ENCODE measurements at regions not wholly inside any gene's neighbourhood (a gene's known extent, or its start where the extent isn't known, plus 50 kb on each side); places are given as distances from the start of the nearest gene placed in this dataset.

DNA sequence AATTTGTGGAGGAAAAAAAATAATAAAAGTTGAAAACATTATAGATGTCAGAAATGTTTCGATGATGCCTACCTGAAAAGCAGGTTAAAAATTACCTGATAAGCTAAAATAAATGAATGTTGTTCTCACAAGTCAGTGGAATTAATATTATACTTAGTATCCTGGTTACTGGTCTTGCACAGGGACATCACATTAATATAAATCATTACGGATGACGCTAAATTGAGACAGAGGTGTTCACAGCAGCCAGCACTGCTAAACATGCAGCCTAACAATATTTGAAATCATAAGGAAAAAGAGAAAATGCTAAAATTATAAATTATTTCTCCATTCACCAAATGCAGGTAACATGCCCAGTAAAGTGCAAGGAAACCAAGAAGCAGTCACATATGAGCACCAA lies 1130.0 kb downstream of the STPG2 start:
- H3K79me2 ChIP-seq (ENCODE audit: control insufficient read depth, insufficient read depth, low read length) = no peaks in the 10 kb centered on the region
- H3K4me1 ChIP-seq (ENCODE audit: control insufficient read depth, extremely low read depth, insufficient read depth, low read length) = no peaks in the 10 kb centered on the region
- DNase-seq (ENCODE audit: low read depth, low spot score) = no peak
- H2AFZ ChIP-seq (ENCODE audit: control insufficient read depth, low read length) = no peak overlapping the region
- no peaks in the 10 kb centered on the region for H3K36me3 ChIP-seq (ENCODE audit: control insufficient read depth in 2 of 2, extremely low read depth in 1 of 2, insufficient read depth in 2 of 2, low read length in 2 of 2)
- no peaks in the 10 kb centered on the region for H3K27me3 ChIP-seq (ENCODE audit: control insufficient read depth, extremely low read depth, insufficient read depth, low read length)
- H3K4me2 ChIP-seq (ENCODE audit: control insufficient read depth, extremely low read depth, insufficient read depth, low read depth, low read length) = no peak overlapping the region
- H3K4me3 ChIP-seq (ENCODE audit: control insufficient read depth in 2 of 3, extremely low read depth in 1 of 3, insufficient read depth in 2 of 3, low read depth in 1 of 3, low read length in 3 of 3) = no peak overlapping the region
- no peak for TF ChIP-seq EZH2 (IDR thresholded peaks at IDR 0.05; ENCODE audit: low read length)
- TF ChIP-seq, protein P1, sequence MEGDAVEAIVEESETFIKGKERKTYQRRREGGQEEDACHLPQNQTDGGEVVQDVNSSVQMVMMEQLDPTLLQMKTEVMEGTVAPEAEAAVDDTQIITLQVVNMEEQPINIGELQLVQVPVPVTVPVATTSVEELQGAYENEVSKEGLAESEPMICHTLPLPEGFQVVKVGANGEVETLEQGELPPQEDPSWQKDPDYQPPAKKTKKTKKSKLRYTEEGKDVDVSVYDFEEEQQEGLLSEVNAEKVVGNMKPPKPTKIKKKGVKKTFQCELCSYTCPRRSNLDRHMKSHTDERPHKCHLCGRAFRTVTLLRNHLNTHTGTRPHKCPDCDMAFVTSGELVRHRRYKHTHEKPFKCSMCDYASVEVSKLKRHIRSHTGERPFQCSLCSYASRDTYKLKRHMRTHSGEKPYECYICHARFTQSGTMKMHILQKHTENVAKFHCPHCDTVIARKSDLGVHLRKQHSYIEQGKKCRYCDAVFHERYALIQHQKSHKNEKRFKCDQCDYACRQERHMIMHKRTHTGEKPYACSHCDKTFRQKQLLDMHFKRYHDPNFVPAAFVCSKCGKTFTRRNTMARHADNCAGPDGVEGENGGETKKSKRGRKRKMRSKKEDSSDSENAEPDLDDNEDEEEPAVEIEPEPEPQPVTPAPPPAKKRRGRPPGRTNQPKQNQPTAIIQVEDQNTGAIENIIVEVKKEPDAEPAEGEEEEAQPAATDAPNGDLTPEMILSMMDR (optimal IDR thresholded peaks at IDR 0.05 in 1 of 3, IDR thresholded peaks at IDR 0.05 in 1 of 3, conservative IDR thresholded peaks at IDR 0.05 in 1 of 3; ENCODE audit: extremely low read depth in 1 of 3, insufficient read depth in 2 of 3, low read length in 3 of 3) = no peak
- no peaks in the 10 kb centered on the region for H4K20me1 ChIP-seq (ENCODE audit: control insufficient read depth, extremely low read depth, insufficient read depth, low read length)
- H3K9me3 ChIP-seq (ENCODE audit: control insufficient read depth, low read depth, low read length) = no peaks in the 10 kb centered on the region
- no peak overlapping the region for H3K27ac ChIP-seq (ENCODE audit: control insufficient read depth, insufficient read depth, low read length)
- H3K9ac ChIP-seq (ENCODE audit: control insufficient read depth, extremely low read depth, insufficient read depth, low read length) = no peak overlapping the region
- FAIRE-seq = no peak
- dilution Hi-C loops (cut with MboI; ENCODE audit: extremely low pct_ligation_motif_present, low sequenced_read_pairs) = no loop called here
- H3K9me1 ChIP-seq (ENCODE audit: control insufficient read depth, extremely low read depth, insufficient read depth, low read length) = no peaks in the 10 kb centered on the region

DNA sequence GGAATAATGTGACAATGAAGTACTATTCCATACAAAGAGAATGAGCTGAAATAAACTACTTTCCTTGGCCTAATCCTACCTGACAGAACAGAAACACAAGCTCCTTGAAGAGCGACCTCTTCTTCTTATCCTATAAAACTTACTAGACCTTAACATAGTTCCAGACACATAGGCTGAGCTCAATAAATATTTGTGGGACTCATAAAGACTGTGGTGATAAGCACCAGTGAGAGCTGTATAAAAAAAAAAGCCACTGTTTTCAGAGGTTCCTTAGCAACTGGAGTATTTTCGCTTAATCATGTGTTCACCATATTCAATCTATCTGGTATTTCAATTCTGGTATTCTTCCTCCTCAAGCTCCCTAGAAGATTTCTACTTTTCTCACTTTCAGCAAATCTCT lies 1129.6 kb downstream of the STPG2 start:
- Histone ChIP-seq H3K9me3 (ENCODE audit: control insufficient read depth, low read depth, low read length) (no peaks in the 10 kb centered on the region), H2AFZ (ENCODE audit: control insufficient read depth, low read length) (no peak overlapping the region), H3K79me2 (ENCODE audit: control insufficient read depth, insufficient read depth, low read length) (no peaks in the 10 kb centered on the region), H3K4me2 (ENCODE audit: control insufficient read depth, extremely low read depth, insufficient read depth, low read depth, low read length) (no peak overlapping the region), H3K27ac (ENCODE audit: control insufficient read depth, insufficient read depth, low read length) (no peak overlapping the region), H3K4me3 (ENCODE audit: control insufficient read depth in 2 of 3, extremely low read depth in 1 of 3, insufficient read depth in 2 of 3, low read depth in 1 of 3, low read length in 3 of 3) (no peak overlapping the region), H3K36me3 (ENCODE audit: control insufficient read depth in 2 of 2, extremely low read depth in 1 of 2, insufficient read depth in 2 of 2, low read length in 2 of 2) (no peaks in the 10 kb centered on the region), H4K20me1 (ENCODE audit: control insufficient read depth, extremely low read depth, insufficient read depth, low read length) (no peaks in the 10 kb centered on the region), H3K9ac (ENCODE audit: control insufficient read depth, extremely low read depth, insufficient read depth, low read length) (no peak overlapping the region), H3K9me1 (ENCODE audit: control insufficient read depth, extremely low read depth, insufficient read depth, low read length) (no peaks in the 10 kb centered on the region), H3K27me3 (ENCODE audit: control insufficient read depth, extremely low read depth, insufficient read depth, low read length) (no peaks in the 10 kb centered on the region), H3K4me1 (ENCODE audit: control insufficient read depth, extremely low read depth, insufficient read depth, low read length) (no peaks in the 10 kb centered on the region)
- dilution Hi-C loops (cut with MboI; ENCODE audit: extremely low pct_ligation_motif_present, low sequenced_read_pairs) = no loop called here
- TF ChIP-seq, protein P1 (optimal IDR thresholded peaks at IDR 0.05 in 1 of 3, IDR thresholded peaks at IDR 0.05 in 1 of 3, conservative IDR thresholded peaks at IDR 0.05 in 1 of 3; ENCODE audit: extremely low read depth in 1 of 3, insufficient read depth in 2 of 3, low read length in 3 of 3) = no peak
- no peak for TF ChIP-seq EZH2 (IDR thresholded peaks at IDR 0.05; ENCODE audit: low read length)
- DNase-seq (ENCODE audit: low read depth, low spot score) (no peak), FAIRE-seq (no peak)

All from keratinocyte (primary cell).